OCI-M2 (cell line): ENCODE measurements at regions not wholly inside any gene's neighbourhood (a gene's known extent, or its start where the extent isn't known, plus 50 kb on each side); places are given as distances from the start of the nearest gene placed in this dataset.
"Not testable (repeated sequence)": the region's sequence is repeated elsewhere in the genome, so short reads cannot be mapped to it uniquely, and the experiment has no call there.

Experiments used
- DNase-seq: peaks from one replicate; lab custom pipeline; 2025; ENCODE audit not compliant: unreplicated experiment; lab: John Stamatoyannopoulos, UW

DNA sequence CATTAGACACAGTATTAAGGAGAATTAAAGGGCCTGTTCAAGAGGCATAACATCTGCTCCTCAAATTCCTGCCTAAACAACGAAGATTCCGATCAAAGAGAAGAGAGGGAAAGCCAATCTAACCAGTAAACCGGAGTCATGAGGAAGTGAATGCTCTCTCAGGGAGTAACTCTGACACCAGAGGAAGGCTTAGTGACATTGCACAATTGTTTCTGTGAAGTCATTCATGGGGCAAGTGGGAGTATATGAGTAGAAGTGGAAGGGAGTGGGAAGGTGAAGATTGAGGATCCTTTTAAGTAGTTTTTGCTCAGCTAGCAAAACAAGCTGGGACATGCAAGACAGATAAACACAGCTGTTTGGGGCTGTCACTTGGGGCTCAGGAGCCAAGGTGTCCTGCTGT lies 136.4 kb upstream of the FAM174A start:
- DNase-seq, result not testable (repeated sequence)

DNA sequence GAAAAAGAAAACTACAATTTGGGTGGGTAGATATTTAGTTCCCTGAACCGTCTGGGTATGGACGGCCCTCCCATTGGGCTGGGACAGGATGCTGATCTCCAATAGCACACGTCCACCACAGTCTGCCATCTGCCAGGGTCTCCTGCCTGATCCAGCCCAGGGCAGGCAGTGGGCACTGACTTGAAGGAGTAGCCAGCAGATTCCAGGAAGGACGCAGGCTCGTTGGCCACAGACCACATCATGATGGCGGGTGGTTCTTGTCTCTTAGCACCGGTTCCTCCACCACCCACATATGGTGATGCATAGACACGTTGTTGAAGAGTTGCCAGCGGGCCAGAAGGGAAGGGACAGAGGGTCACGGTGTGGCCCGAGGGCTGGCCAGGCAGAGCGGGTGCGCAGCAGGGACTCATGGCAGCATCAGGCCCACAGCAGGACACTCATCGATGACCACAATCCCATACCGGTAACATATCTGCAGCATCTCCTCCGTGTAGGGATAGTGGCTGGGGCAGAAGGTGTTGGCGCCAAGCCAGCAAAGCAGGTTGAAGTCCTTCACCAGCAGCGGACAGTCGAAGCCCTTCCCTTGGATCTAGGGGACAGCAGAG lies 155.8 kb upstream of the FAM174A start:
- DNase-seq, result not testable (repeated sequence)

DNA sequence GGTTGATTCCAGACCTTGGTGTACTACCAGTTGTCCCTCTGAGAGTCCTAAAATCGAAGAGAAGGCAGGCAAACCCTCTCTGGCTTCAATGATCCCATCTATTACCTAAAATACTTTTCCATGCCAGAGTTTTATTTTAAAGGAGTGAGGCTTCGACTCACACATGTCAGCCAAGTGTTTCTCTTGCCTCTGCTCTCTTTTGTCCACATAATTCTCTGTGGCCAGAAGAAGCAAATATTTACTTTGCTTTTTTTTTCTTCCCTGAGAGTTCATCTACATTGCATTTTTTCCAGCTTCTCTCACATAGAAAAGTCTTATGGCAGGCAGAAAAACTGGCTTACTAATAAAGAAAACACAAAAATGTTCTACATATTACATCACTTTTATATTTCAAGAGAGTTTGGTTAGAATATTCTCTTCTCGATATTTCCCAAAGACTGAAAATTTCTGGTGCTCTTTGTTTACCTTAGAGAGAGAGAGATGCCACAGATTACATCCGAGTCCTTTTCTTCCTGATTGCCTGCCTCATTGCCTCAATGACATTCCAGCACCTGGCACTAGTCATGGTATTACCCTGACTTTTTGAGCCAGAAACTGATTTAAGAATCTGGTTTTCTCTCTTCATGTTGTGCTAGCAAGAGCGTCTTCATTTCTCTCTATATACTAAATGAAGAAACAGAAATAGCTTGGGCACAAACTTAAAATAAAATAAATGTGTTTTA lies 170.3 kb upstream of the FAM174A start:
- DNase-seq, result not testable (repeated sequence)

DNA sequence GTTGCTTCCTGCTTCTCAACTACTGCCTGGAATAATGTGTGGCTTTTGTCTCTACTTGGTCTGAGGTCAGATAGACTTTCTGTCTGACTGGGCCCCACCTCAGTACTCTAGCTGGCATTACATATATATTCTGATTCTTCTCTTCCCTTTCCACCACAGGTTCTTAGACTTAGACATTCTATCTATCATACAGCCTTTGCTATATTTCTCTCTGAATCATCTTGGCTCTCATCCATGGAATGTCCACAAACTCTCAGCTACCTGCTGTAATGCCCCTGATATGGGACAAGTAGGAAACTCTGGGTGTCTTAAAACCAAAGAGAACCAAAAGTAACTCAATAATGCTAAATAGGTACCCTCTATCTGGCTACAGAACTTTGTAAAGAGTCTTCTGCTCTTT lies 170.8 kb upstream of the FAM174A start:
- not testable (repeated sequence) for DNase-seq

DNA sequence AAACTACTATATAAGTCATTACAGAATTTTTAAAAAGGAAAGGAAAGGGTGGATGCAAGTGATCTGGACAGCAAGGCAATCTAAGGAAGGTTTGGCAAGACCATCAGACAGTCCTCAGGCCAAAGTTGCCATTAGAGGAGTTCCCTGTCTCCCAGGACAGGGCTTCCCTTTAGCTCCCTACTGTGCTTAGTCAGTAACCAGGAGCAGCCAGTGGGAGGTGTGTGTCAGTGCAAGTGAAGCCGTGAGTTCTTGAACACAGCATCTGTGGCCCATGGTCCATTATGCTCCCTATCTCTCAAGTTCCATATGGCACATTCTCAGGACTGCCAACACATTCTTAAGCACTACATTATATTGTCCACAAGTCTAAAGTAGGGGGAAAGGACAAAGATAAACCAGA lies 175.2 kb upstream of the FAM174A start:
- not testable (repeated sequence) for DNase-seq

DNA sequence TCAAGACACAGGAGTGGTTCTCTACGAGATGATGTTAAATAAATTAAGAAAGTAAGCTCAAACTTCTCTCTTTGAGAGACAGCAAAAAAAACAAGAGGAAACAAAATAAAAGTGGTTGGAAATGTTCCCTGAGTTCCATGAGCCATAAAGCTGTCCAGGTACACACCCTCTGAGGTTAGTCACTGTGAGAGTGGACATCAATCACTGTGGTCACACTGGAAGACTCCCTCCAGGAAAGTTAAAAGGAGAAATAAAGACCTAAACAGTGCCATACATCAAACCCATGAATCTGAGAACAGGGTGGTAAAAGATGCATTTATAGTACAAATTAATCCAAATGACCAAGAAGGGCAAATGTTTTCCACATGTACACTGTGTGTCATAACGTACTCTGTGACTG lies 188.9 kb upstream of the FAM174A start:
- DNase-seq, result not testable (repeated sequence)

DNA sequence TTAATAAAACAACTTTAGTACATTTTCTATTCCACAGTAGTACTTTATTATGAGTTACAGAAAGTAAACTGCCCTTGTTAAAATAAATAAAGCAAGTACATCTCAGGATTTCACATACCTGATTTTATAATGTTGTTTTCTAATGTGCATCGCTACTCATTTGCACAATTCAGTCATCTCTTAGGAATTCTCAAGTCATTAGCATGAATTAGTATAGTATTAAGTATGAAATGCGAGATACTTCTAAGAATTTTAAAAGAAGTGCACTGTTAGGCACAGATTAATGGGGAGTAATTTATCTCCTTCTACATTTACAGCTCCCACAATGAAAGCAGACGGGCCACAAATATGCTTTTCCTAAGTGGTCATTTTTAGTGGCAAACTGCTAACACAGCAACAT lies 193.7 kb upstream of the FAM174A start:
- not testable (repeated sequence) for DNase-seq

DNA sequence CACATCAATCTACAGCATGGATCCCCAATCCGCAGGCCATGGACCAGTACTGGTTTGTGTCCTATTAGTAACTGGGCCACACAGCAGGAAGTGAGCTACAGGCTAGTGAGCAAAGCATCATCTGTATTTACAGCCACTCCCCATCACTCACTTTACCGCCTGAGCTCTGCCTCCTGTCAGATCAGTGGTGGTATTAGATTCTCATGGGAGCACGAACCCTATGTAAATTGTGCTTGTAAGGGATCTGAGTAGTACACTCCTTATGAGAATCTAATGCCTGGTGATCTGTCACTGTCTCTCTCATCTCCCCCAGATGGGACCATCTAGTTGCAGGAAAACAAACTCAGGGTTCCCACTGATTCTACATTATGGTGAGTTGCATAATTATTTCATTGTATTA lies 212.7 kb upstream of the FAM174A start:
- no peak for DNase-seq

DNA sequence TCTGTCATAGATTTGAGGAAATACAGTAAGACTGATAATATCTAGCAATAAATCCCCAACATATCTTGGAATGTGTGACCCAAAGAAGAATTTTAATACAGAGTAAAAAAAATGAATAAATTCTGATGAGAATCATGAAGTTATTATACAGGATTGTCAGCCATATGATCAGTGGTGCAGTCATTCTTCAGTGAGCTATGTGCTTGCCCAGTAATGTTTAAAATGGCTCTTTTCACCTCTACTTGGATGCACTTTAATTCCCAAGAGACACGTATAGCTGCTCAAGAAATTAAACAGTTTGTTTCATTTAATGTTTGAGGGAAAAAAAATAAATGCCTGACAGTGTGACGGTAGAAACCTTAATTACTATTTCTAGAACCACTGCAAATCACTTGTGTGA lies 215.3 kb upstream of the FAM174A start:
- no peak for DNase-seq

DNA sequence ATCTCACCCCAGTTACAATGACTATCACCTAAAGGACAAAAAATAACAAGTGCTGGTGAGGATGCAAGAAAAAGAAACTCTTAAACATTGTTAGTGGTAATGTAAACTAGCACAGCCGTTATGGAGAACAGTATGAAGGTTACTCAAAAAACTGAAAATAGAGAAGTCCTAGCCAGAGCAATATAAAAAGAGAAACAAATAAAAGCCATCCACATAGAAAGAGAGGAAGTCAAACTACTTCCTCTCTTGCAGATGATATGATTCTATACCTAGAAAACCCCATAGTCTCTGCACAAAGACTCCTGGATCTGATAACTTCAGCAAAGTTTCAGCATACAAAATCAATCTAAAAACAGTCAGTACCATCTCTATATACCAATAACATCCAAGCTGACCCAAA lies 221.5 kb upstream of the FAM174A start:
- DNase-seq, result no peak

DNA sequence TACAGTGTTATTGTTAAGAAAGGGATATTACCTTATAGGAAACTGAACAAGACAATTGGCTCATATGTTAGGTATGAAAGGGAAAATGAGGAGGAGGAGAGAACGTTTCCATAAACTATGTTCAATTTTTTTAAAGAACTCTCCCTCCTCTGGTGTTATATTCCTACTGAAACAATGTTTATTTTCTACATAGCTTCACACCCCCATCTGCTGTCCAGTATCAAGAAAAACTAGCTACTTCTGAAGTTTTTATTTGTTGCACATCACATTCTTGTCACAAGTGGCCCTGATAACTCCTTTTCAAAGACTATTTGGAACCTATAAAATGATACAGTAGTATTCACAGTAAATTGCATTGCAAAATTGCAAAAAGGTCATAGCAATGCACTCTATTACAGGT lies 223.4 kb upstream of the FAM174A start:
- DNase-seq, result no peak

DNA sequence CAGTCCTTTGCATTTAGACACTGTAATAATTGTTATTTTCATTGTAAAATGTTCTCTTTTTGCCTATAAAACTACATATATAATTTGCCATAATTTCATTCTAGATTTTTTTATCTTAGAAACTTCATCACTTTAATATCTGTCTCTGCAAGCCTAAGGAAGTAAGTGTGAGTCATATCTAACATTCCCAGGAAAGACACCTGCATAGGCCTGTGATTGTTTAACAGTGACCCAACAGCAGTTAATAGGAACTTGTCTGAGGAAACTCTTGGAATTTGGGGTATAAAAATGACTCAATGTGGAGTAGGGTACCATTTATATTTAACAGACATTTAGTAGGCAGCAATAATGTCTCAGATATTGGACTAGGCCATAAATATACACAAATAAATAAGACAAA lies 229.2 kb upstream of the FAM174A start:
- DNase-seq, result no peak

DNA sequence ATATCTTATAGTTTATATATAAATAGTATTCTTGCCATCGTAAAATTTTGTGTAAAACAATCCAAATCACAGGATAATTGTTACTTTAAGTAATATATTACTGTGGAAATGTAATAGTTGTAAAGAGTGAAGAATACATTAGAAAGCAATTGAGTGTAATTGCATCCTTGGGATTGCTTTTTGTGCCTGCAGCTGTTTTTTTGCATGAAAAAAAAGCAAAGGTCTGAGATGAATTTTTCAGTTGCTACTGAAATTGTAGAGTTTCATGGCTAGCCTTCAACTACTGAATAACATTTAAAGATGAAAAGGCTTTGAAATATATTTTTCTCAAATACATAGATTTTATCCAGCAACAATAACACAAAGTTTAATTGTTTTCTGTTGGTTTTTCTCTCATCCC lies 232.0 kb upstream of the FAM174A start:
- DNase-seq, result no peak

DNA sequence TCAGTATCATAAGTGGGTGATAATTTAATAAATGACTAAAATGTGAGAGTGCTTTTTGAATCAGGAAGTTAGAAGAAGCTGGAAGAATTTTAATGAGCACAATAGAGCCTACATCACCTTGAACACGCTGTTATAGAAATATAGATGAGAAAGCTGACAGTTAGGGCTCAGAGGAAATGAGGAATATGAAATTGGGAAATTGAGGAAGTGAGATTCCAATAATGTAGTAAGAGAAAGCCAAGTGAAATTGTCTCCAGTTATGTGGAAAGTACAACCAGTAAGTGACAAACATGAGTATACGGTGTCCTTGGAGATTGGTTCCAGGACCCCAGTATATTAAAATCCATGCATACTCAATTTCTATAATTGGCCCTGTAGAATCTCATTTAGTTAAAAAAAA lies 235.9 kb upstream of the FAM174A start:
- no peak for DNase-seq

DNA sequence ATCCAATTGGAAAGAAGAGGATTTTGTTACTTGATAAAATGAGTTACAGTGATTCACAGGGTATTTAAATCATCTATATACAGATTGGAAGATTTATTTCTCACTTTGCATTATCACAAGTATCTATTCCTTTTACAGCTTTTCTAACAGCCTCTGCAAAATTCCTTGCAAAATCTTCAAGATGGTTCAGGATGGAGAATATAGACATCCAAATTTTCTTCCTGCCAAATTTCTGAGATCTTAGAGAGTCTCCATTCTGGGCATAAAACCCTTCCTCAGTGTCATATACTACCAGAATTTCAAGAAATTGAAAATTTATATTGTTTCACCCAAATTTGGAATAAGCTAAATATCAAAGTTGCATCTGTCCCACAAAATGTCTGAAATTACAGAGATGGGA lies 259.1 kb upstream of the FAM174A start:
- no peak for DNase-seq

DNA sequence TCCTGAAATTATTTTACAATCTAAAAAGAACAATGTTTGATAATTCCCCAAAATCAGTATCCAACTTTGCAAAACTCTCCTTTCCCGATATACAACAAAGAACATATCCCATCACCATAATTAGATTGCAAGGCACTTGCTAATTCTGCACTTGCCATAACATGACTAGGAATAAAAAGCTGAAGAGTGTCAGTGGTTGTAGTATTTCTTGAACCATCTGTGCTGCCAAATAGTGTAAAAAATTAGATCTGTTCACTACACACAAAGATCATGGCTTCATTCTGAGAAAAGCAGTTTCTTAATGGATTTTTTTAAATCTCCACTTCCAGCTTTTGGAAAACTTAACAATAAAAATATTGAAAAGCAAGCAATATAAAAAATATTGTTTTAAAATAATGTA lies 259.5 kb upstream of the FAM174A start:
- no peak for DNase-seq

DNA sequence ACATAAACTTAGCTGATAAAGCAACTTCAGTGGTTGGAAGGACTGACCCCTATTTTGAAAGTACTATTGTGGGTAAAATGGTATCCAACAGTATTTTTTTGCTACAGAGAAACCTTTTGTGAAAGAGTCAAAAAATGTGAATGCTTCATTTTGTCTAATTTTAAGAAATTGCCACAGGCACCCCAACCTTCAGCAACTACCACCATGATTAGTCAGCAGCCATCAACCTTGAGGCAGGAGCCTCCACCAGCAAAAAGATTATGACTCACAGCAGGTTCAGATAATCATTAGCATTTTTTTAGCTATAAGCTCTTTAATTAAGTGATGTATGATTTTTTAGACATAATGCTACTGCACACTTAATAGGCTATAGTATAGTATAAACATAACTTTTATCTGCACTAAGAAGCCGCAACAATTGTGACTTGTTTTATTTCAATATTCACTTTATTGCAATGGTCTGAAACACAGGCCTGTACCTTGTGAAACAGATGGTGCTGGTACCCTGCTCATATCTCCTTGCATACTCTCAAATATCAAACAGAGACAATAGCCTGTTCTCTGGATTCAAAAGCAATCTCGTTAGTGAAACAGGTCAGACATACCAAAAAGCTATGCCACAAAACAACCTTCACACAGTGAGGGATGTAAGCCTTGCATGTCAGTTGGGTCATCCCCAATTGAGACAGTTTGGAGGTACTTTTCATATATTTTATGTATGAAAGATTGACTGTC lies 261.2 kb upstream of the FAM174A start:
- DNase-seq, result no peak

DNA sequence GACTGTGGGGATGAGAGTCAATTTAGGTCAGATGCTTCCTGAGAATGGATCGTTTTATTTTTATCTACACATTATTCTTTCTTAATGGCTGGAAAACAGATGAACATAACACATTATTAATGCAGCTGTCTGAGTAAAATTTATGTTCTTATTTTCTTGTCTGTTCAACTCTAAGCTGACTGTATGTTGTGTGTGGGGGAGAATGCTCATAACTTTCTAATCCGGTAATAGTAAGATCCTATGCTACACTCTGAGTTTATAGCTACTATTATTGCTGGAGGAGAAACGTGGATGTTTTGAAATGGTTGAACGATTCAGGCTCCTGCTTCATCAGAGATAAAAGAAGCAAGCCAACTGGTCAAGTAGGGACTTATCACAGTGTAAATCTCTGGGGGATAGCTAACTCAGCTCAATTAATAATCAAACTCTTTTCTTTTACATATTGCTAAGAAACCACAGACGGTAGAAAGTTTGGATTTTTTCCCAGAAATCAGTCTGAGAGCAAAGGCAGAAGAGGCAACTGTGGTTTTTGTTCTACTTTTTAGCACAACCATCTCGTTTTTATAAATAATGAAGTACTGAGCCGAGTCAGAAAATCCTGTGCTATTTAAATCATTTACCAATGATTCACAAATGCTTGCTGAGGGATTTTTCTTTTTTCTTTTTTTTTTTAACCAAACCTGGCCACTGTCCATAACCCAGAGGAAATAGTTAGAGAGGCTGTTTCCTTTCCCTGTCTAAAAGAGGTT lies 265.0 kb upstream of the FAM174A start:
- no peak for DNase-seq

DNA sequence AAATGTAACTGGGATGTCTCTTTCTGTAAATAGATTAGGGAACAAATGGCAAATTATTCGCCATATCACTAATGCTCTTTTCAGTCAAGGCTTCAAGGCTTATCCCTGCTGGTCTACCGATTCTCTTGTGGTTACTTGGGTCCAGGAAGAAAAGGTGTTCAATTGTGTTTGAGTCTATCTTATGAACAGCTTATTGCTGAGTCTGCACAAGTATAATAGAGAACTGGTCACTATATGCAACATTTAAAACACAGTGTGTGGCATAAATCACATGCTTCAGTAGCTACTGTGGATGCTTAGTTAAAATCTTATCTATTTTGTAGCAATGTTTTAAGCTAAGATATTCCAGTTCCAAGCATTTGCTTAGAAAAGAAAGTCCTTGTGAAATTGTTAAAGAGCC lies 274.2 kb upstream of the FAM174A start:
- DNase-seq, result no peak

DNA sequence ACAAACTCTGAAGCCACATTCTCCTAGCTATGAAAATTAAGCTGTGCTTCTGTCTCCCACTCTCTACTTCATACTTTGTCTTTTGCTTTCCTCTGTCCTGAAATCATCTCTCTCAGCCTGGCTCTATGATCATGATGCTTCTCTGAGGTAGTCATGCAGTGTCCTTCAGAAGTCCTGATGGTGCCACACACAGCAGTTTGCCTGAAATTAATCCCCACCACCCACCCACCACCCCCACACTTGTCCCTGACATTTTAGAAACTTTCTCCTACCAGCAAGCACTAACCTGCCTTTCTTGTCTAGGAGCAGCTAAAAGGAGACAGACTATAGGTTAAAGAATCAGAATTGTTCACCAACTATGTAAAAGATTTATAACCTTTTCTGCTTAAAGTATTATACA lies 282.2 kb upstream of the FAM174A start:
- no peak for DNase-seq

DNA sequence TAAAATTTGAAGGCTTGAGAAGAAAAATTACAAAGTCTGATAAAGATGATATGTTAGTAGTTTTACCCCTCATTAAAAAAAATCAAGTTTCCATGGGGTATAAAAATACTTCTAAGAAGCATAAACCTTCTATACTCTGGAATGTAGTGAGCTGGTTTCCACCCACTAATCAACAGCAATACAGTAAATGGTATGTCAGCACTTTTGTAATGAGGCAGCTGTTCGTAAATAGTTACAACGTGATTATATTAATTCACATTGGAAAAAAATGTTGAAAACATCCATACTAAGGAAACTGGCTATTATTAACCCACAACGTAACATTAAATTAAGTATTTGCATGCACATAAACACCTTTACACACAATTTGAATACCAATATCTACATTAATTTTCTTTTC lies 283.1 kb upstream of the FAM174A start:
- no peak for DNase-seq

DNA sequence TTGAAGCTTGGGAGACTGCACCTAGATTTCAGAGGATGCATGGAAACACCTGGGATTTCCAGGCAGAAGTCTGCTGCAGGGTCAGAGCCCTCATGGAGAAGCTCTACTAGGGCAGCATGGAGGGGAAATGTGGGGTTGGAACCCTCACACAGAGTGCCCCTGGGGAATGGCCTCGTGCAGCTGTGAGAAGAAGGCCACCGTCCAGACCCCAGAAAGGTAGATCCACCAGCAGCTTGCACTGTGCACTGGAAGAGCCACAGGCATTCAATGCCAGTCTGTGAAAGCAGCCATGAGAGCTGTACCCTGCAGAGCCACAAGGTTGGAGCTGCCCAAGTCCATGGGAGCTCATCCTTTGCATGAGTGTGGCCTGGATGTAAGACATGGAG lies 285.3 kb upstream of the FAM174A start:
- no peak for DNase-seq
